A549 (cell line): ENCODE measurements at regions not wholly inside any gene's neighbourhood (a gene's known extent, or its start where the extent isn't known, plus 50 kb on each side); places are given as distances from the start of the nearest gene placed in this dataset.
"Not testable (repeated sequence)": the region's sequence is repeated elsewhere in the genome, so short reads cannot be mapped to it uniquely, and the experiment has no call there.

ENCODE experiments used
- ATAC-seq, 2 experiments: fragments of 200-7000 bp in 1 of 2; fragments of >200 bp in 1 of 2; cut with Nextera tagmentation in 1 of 2; cut with Tn5 transposase in 1 of 2; 3 replicates each; pipeline versions ENCODE4 v1.8.0 to v1.9.1; 2018 to 2020; ENCODE audit warnings: mild to moderate bottlenecking in 1 of 2, moderate library complexity in 1 of 2
- CTCF ChIA-PET: fragments of 300-600 bp; sonication (Branson Sonifier 250); formaldehyde crosslinking; extraction: SDS; loops from one replicate; lab custom pipeline; 2021; ENCODE audit warnings: antibody characterized with exemption, inconsistent platforms; lab: Yijun Ruan, JAX
- POLR2A ChIA-PET: fragments of 350-600 bp; formaldehyde crosslinking; extraction: SDS; loops from one replicate; lab custom pipeline; 2021; ENCODE audit warnings: antibody characterized with exemption, inconsistent platforms; lab: Yijun Ruan, JAX
- DNase-seq, 2 experiments: peaks; one replicate each; pipeline versions ENCODE4 v3.0.0 to v3.0.0-alpha.2; 2011 to 2016; ENCODE audit warnings: low read depth in 1 of 2, low spot score in 1 of 2
- FAIRE-seq: peaks from 2 replicates; lab custom pipeline; 2011; peaks lifted over from hg19 to GRCh38; lab: Jason Lieb, UNC
- H3K27ac ChIP-seq, 2 experiments: fragments of >200 bp; sonication (Bioruptor Twin); formaldehyde crosslinking; 3 replicates each; pipeline ENCODE4 v1.5.1; 2016 to 2017
- H3K4me1 ChIP-seq: fragments of >200 bp; sonication (Bioruptor Twin); formaldehyde crosslinking; 3 replicates; pipeline ENCODE4 v1.6.1; 2016
- H3K4me2 ChIP-seq: fragments of >200 bp; sonication (Bioruptor Twin); formaldehyde crosslinking; 3 replicates; pipeline ENCODE4 v1.6.1; 2016
- H3K4me3 ChIP-seq: fragments of >200 bp; sonication (Bioruptor Twin); formaldehyde crosslinking; 3 replicates; pipeline ENCODE4 v1.5.1; 2016
- H3K9me3 ChIP-seq: fragments of >200 bp; sonication (Bioruptor Twin); formaldehyde crosslinking; 3 replicates; pipeline ENCODE4 v1.6.1; 2016
- CHD4 ChIP-seq: fragments of 200-600 bp; sonication (generic); IDR thresholded peaks from 2 replicates; pipeline ENCODE4 v1.6.1; 2016; ENCODE audit warnings: antibody characterized with exemption, mild to moderate bottlenecking, borderline replicate concordance
- FOSL2 ChIP-seq, 2 experiments: fragments of 450-650 bp in 1 of 2; fragments of >200 bp in 1 of 2; sonication (Bioruptor Twin) in 1 of 2; formaldehyde crosslinking; IDR thresholded peaks; 2 replicates each; pipeline versions ENCODE4 v1.5.0 to v1.6.1; 2016 to 2020; ENCODE audit warnings: mild to moderate bottlenecking in 1 of 2, moderate library complexity in 1 of 2
- HDAC2 ChIP-seq: fragments of 200-600 bp; sonication (generic); IDR thresholded peaks from 2 replicates; pipeline ENCODE4 v1.6.1; 2016
- JUN ChIP-seq, 2 experiments: fragments of >200 bp; sonication (Bioruptor Twin); formaldehyde crosslinking; IDR thresholded peaks; 2 replicates in 1 of 2; 3 replicates in 1 of 2; pipeline ENCODE4 v1.6.1; 2016 to 2017
- KDM1A ChIP-seq: fragments of 200-600 bp; sonication (generic); IDR thresholded peaks from 2 replicates; pipeline ENCODE4 v1.6.1; 2016; ENCODE audit warnings: low read depth, mild to moderate bottlenecking
- KDM5A ChIP-seq: fragments of 200-600 bp; sonication (generic); IDR thresholded peaks from 2 replicates; pipeline ENCODE4 v1.6.1; 2016; ENCODE audit warnings: antibody characterized with exemption, mild to moderate bottlenecking
- MAFK ChIP-seq: fragments of 450-650 bp; IDR thresholded peaks from 2 replicates; pipeline ENCODE4 v1.6.1; 2014; ENCODE audit not compliant: partially characterized antibody
- NPAS2 ChIP-seq: fragments of 250-450 bp; sonication (Bioruptor Pico); IDR thresholded peaks from 2 replicates; pipeline ENCODE4 v1.8.0; 2022; ENCODE audit warnings: mild to moderate bottlenecking, moderate library complexity, borderline replicate concordance
- POLR2AphosphoS2 ChIP-seq: conservative IDR thresholded peaks from 2 replicates; pipeline ENCODE4 v1.6.1; 2012; ENCODE audit warnings: low read length, improper control_type of control experiment, inconsistent platforms
- RAD21 ChIP-seq, 2 experiments: fragments of >200 bp in 1 of 2; sonication (Bioruptor Twin) in 1 of 2; formaldehyde crosslinking in 1 of 2; IDR thresholded peaks in 1 of 2; conservative IDR thresholded peaks in 1 of 2; 2 replicates in 1 of 2; 3 replicates in 1 of 2; pipeline ENCODE4 v1.6.1; 2012 to 2018; ENCODE audit warnings: inconsistent platforms in 1 of 2
- RCOR1 ChIP-seq: fragments of 150-350 bp; IDR thresholded peaks from 2 replicates; pipeline ENCODE4 v1.6.1; 2014; ENCODE audit warnings: antibody characterized with exemption, low read length, low read depth
- RFX5 ChIP-seq: fragments of 450-650 bp; IDR thresholded peaks from 2 replicates; pipeline ENCODE4 v1.7.1; 2014; ENCODE audit warnings: antibody characterized with exemption, mild to moderate bottlenecking, moderate library complexity
- RNF2 ChIP-seq: fragments of 200-600 bp; sonication (generic); IDR thresholded peaks from 2 replicates; pipeline ENCODE4 v1.6.1; 2016; ENCODE audit warnings: low read depth, mild to moderate bottlenecking, antibody characterized with exemption, moderate library complexity, borderline replicate concordance
- TP53 ChIP-seq: fragments of 250-450 bp; sonication (Bioruptor Pico); IDR thresholded peaks from 2 replicates; pipeline ENCODE4 v1.5.0; 2021; ENCODE audit warnings: mild to moderate bottlenecking, moderate library complexity
- ZFP36 ChIP-seq: fragments of 450-650 bp; IDR thresholded peaks from 2 replicates; pipeline ENCODE4 v1.6.1; 2014; ENCODE audit warnings: borderline replicate concordance; ENCODE audit not compliant: partially characterized antibody
- ZNF302 ChIP-seq: fragments of 250-450 bp; sonication (Bioruptor Pico); IDR thresholded peaks from 2 replicates; pipeline ENCODE4 v1.9.0; 2021; ENCODE audit warnings: inconsistent platforms, mild to moderate bottlenecking, moderate library complexity
- ZSCAN20 ChIP-seq: fragments of 250-450 bp; sonication (Bioruptor Pico); IDR thresholded peaks from 2 replicates; pipeline ENCODE4 v1.8.0; 2022; ENCODE audit warnings: mild to moderate bottlenecking, moderate library complexity
- WGBS: methylation state at CpG from one replicate; pipeline ENCODE4 v1.1.6; 2017; ENCODE audit errors: missing lambda C conversion rate; 5-methylcytosine and 5-hydroxymethylcytosine counted together
- TF ChIP-seq, protein P1 (sequence below): fragments of 250-450 bp; sonication (Bioruptor Pico); IDR thresholded peaks from 2 replicates; pipeline ENCODE4 v1.5.0; 2021; ENCODE audit warnings: mild to moderate bottlenecking, moderate library complexity, borderline replicate concordance
- TF ChIP-seq, protein P2 (sequence below): fragments of >200 bp; sonication (Bioruptor Twin); formaldehyde crosslinking; IDR thresholded peaks from 2 replicates; pipeline ENCODE4 v1.6.1; 2016
- TF ChIP-seq, protein P3 (sequence below): fragments of >200 bp; sonication (Bioruptor Twin); formaldehyde crosslinking; IDR thresholded peaks from 3 replicates; pipeline ENCODE4 v1.5.1; 2016

DNA sequence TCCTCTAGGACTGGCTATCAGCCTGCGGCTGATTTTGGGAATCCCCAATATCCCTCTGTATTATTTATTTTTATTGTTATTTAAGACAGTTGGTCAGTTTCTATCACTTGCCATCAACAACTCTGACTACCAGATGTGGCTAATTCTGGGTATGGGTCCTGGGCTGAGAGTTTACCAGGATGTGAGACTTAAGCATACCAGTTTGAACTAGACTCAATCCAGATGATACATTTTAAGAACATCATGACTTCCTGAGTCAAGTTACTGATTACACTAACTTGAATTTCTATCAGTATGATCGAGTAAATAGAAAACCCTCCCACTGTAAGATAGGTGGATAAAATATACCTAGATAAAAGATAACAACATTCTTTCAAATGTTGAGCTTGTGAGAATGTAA lies 634.0 kb downstream of the MAT2B start (continued):
- TF ChIP-seq RCOR1 = no peak
- no peak for TF ChIP-seq KDM5A
- no peak for TF ChIP-seq RAD21 (conservative IDR thresholded peaks at IDR 0.05 in 1 of 2, IDR thresholded peaks at IDR 0.05 in 1 of 2)

DNA sequence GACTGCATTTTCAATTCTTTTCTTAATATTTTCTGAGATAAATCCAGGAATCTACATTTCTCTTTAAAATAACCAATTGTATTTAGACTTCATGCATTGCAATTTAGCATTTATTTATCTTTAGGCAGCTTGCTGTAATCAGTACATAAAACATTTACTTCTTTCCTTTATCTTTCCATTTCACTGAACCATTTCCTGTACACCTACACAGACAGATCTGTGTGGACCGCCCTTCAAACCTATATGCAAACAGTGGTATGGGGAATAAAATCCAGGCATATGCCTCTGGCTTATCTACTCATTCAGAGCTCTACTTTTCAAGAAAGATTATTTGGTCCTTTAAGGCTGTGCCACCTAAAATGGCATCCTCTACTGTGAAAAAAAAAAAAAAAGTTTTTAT lies 640.0 kb downstream of the MAT2B start:
- ChIA-PET CTCF (no interaction called here), POLR2A (no interaction called here)
- WGBS = 0% methylated on average over 1 of the region's 1 CpG
- Histone ChIP-seq H3K4me3 (no peak overlapping the region), H3K4me2 (no peak overlapping the region), H3K4me1 (no peaks in the 10 kb centered on the region), H3K27ac (no peak overlapping the region), H3K9me3 (no peaks in the 10 kb centered on the region)
- FAIRE-seq (no peak), DNase-seq (no peak), ATAC-seq (no peak)
- TF ChIP-seq HDAC2 (no peak), JUN (IDR thresholded peaks at IDR 0.05) (no peak), TP53 (no peak)
- TF ChIP-seq, protein P1, sequence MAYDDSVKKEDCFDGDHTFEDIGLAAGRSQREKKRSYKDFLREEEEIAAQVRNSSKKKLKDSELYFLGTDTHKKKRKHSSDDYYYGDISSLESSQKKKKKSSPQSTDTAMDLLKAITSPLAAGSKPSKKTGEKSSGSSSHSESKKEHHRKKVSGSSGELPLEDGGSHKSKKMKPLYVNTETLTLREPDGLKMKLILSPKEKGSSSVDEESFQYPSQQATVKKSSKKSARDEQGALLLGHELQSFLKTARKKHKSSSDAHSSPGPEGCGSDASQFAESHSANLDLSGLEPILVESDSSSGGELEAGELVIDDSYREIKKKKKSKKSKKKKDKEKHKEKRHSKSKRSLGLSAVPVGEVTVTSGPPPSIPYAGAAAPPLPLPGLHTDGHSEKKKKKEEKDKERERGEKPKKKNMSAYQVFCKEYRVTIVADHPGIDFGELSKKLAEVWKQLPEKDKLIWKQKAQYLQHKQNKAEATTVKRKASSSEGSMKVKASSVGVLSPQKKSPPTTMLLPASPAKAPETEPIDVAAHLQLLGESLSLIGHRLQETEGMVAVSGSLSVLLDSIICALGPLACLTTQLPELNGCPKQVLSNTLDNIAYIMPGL (CRISPR knock-in tag) = no peak

DNA sequence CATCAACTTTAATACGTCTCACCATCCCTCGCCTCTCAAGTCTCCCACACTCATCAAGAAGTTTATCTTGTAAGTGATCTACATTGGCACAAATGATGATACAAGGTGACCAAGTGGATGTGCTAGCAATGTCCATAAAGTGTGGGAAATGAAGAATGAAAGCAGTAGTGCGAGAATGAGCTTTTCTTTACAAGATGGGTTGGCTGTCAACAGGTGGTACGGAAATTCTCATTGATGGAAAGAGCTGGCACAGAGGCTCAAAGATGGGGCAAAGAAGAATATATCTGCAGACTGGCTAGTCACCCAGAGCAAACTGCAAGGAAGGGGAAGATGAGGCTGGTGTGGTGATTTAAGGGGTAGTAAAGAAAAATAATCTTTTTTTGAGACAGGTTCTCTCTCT lies 640.8 kb downstream of the MAT2B start:
- no peak for ATAC-seq
- H3K27ac ChIP-seq = no peak overlapping the region
- no peak for FAIRE-seq
- ChIA-PET POLR2A (no interaction called here), CTCF (no interaction called here)
- TF ChIP-seq CHD4 (no peak), KDM1A (no peak), HDAC2 (no peak), MAFK (no peak), ZSCAN20 (no peak), NPAS2 (CRISPR knock-in tag) (no peak)
- H3K4me1 ChIP-seq = no peaks in the 10 kb centered on the region
- 2% methylated on average over 4 of the region's 4 CpGs for WGBS
- no peak overlapping the region for H3K4me2 ChIP-seq
- DNase-seq = no peak
- H3K9me3 ChIP-seq = no peaks in the 10 kb centered on the region
- H3K4me3 ChIP-seq = no peak overlapping the region

DNA sequence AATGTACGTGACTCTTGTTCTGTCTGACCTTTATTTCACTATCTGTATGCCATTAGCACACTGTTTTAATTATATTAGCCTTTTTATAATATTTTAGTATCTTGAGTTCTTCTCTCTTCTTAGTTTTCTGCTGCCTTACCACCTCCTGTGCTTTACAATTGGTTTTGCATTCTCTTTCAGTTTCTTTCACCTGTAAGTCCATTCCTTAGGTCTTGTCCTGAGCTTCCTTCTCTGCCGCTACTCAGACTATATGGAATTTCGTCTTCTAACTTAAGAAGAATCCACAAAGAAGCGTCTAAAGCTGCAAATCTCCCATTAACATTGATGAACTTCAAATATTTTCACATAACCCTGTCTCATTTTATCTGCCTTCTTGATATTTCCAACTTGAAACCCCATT lies 642.9 kb downstream of the MAT2B start:
- H3K4me3 ChIP-seq = no peak overlapping the region
- H3K9me3 ChIP-seq = no peaks in the 10 kb centered on the region
- no peak overlapping the region for H3K27ac ChIP-seq
- H3K4me2 ChIP-seq = no peak overlapping the region
- POLR2A ChIA-PET = no interaction called here
- FAIRE-seq = no peak
- CTCF ChIA-PET = no interaction called here
- no peaks in the 10 kb centered on the region for H3K4me1 ChIP-seq
- TF ChIP-seq ZNF302 (CRISPR knock-in tag) = no peak
- no peak for TF ChIP-seq ZFP36
- TF ChIP-seq, protein P2, sequence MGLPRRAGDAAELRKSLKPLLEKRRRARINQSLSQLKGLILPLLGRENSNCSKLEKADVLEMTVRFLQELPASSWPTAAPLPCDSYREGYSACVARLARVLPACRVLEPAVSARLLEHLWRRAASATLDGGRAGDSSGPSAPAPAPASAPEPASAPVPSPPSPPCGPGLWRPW = no peak
- TF ChIP-seq FOSL2 (IDR thresholded peaks at IDR 0.05) = no peak
- no peak for TF ChIP-seq FOSL2 (CRISPR knock-in tag; IDR thresholded peaks at IDR 0.05)
- no peak for TF ChIP-seq RNF2
- TF ChIP-seq MAFK = no peak
- TF ChIP-seq POLR2AphosphoS2 = no peak
- no peak for TF ChIP-seq RFX5
- TF ChIP-seq KDM1A = no peak
- TF ChIP-seq, protein P3, sequence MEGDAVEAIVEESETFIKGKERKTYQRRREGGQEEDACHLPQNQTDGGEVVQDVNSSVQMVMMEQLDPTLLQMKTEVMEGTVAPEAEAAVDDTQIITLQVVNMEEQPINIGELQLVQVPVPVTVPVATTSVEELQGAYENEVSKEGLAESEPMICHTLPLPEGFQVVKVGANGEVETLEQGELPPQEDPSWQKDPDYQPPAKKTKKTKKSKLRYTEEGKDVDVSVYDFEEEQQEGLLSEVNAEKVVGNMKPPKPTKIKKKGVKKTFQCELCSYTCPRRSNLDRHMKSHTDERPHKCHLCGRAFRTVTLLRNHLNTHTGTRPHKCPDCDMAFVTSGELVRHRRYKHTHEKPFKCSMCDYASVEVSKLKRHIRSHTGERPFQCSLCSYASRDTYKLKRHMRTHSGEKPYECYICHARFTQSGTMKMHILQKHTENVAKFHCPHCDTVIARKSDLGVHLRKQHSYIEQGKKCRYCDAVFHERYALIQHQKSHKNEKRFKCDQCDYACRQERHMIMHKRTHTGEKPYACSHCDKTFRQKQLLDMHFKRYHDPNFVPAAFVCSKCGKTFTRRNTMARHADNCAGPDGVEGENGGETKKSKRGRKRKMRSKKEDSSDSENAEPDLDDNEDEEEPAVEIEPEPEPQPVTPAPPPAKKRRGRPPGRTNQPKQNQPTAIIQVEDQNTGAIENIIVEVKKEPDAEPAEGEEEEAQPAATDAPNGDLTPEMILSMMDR = no peak
- 24% methylated on average over 4 of the region's 4 CpGs for WGBS
- no peak for ATAC-seq
- DNase-seq = no peak

DNA sequence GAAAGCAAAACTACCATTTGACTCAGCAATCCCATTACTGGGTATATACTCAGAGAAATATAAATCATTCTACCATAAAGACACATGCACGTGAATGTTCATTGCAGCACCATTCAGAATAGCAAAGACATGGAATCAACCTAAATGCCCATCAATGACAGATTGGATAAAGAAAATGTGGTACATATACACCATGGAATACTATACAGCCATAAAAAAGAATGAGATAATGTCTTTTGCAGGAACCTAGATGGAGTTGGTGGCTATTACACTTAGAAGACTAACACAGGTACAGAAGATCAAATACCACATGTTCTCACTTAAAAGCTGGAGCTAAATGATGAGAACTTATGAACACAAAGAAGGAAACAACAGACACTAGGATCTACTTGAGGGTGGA lies 647.1 kb downstream of the MAT2B start:
- POLR2A ChIA-PET, ATAC-seq, CTCF ChIA-PET: not testable (repeated sequence)

More for the DNA sequence above, 647.1 kb downstream of the MAT2B start:
- FAIRE-seq, DNase-seq, H3K4me2 ChIP-seq, H3K4me3 ChIP-seq, H3K27ac ChIP-seq, H3K4me1 ChIP-seq, H3K9me3 ChIP-seq: not testable (repeated sequence)
- WGBS = 6% methylated on average over 1 of the region's 1 CpG
